ENCODE measurements at regions not wholly inside any gene's neighbourhood (a gene's known extent, or its start where the extent isn't known, plus 50 kb on each side); places are given as distances from the start of the nearest gene placed in this dataset.
A peak's percentile ranks its signal among the peaks of the same experiment; 100 is the strongest.

DNA sequence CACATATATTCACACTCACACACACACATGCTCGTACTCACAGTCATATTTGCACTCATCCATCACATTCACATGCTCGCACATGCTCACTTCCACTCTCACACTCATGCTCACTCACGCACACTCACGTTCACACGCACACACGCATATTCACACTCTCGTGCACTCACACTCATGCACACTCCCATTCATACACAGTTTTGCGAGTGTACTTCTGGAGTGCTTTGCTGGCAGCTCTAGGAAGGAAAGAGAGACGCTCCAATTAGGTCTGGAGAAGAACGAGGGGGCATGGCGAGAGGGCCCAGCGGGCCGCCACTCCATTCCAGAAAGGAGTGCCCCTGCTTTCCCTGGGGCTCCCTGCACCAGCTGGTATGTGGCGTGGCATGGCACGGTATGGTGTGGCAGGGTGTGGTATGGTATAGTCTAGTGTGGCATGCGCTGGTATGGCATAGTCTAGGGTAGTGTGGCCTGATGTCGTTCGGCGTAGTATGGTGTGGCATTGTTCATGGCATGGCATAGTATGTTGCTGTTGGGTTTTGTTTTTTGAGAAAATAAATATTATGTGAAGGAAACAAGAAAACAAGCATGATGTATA is 216.8 kb upstream of the CDYL start:
- no peak for DNase-seq (ENCODE audit: low spot score)

DNA sequence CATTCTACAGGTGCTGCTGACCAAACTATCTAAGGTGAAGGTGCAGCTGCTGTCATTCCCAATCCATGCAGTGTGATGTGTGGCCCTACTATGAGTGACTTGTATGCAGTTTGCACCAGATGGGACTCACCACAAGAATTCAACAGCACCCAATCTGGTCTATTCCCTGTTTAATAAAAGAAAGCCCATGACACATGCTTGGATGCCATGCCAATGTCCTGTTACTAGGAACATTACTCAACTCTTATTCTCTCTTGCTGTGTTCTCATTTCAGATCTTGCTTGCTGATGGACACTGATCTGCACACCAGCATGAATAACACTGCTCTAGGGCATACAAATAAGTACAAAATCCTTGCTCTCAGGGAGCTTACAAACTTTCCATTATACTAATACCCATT is 221.6 kb upstream of the CDYL start:
- DNase-seq (ENCODE audit: low spot score) = no peak

DNA sequence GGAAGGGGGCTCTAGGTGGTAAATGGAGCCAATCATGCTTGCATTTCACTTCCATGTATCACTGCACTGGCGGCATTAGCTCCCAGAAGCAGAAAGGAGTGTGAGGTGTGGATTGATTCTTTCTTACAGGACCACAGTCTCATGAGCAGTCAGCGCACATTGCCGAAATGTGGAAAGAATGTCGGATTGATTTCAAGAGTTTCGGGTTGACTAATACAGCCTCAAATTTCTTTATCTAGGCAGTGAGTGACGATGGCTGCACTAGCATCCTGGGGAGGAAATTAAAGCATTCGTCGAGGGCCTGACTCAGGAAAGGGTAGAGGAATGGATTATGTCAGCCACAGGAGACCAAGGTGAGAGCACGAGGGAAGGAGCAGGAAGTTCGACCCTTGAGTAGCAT is 222.8 kb upstream of the CDYL start:
- no peak for DNase-seq (ENCODE audit: low spot score)

DNA sequence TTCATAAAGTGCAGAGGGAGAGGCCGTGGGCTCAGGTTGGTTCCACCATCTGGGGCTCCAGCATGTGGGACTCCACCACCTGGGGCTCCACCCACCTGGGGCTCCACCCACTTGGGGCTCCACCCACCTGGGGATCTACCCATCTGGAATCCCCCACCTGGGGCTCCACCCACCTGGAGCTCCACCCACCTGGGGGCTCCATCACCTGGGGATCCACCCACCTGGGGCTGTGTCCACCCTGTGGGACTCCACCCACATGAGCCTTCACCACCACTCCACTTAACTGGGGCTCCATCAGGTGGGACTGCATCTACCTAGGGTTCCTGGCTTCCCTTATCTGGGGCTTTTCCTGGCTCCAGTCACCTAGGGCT is 226.0 kb upstream of the CDYL start:
- DNase-seq (ENCODE audit: low spot score) = no peak

DNA sequence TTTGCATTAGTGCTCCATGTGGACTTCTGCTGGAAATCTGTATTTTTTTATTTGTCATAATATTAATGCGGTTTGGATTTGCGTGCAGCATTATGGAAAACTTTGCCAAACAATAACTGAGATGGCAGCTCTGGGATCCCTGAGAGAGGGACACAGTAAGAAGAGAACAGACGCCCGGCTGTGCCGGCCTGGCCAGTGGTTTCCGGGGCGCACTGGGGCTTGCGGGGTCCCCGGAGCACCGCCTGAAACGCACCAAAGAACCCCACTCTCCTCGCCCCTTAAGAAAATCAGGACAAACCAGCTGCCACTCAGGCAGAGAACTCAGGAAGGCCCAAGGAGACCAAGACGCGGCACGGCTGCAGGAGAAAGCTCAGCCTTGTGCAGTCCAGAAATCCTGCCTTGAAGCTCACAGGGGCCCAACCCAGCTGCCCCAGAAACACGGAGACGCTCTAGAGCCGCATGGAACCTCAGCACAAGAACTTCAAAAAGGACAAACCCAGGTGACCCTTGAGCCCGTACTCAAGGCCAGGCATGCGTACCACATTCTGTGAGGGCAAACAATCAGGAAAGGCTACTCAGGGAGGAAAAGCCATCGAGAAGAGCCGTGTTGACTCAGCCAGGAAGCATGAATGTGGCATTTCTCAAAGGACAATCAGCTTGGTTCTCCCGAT is 226.5 kb upstream of the CDYL start:
- no peak for DNase-seq (ENCODE audit: low spot score)

DNA sequence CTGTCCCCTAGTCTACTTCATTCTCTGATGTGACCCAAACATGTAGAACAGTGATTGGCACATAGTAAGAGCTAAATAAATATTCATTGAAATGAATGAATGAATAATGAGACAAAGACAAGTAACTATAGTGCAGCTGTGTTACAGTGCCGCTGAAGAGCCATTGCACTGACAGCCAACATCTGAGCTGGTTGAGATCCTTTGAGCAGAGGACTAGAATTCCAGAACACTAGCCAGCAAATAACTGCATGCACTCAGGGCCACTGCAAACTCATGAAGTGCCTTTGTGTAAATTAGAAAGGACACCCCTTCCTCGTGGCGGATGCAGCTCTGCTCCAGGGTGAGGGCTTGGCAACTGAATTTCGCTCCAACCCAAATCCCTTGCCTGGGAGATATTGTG is 230.3 kb upstream of the CDYL start:
- DNase-seq (ENCODE audit: low spot score) = no peak

DNA sequence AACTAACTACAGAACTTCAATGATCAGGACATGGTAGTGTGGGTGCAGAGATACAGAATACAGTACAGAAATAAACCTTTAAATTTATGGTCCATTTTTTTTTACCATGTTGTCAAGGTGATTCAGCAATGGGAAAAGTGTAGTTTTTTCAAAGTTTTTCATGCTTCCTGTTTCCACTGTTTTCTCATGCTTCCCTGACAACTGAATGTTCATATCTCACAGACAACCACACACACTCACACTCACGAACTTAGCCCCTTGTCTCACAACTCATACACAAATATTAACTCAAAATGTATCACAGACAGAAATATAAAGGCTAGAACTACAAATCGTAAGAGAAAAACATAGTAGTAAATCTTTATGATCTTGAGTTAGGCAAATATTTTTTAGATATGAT is 232.6 kb upstream of the CDYL start:
- no peak for DNase-seq (ENCODE audit: low spot score)

DNA sequence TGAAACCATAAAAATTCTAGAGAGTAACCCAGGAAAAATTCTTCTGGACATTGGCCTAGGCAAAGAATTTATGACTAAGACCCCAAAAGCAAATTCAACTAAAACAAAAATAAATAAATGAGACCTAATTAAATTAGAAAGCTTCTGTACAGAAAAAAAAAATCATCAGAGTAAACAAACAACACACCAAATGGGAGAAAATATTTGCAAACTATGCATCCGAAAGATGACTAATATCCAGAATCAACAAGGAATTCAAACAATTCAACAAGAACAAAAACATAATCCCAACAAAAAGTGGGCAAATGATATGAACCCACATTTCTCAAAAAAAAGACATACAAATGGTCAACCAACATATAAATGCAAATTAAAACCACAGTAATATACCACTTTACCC is 242.6 kb upstream of the CDYL start:
- no peak for DNase-seq (ENCODE audit: low spot score)

DNA sequence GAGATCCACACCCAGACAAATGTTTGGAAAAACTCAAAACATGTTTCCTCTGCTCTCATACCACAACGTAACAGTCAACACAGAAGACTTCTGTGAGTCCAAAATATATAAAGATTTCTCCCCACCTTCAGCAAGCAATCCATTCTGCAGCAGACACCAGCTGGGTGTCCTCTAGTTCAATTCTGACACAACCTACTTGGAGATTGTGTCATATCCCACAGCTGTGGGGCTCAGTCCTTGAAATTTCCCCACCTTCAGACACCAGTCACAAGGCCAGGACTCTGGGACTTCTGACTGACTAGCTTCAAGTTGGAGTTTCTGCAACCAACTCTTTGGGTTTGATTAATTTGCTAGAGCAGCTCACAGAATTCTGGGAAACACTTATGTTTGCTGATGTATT is 244.8 kb upstream of the CDYL start:
- DNase-seq (ENCODE audit: low spot score) = no peak

DNA sequence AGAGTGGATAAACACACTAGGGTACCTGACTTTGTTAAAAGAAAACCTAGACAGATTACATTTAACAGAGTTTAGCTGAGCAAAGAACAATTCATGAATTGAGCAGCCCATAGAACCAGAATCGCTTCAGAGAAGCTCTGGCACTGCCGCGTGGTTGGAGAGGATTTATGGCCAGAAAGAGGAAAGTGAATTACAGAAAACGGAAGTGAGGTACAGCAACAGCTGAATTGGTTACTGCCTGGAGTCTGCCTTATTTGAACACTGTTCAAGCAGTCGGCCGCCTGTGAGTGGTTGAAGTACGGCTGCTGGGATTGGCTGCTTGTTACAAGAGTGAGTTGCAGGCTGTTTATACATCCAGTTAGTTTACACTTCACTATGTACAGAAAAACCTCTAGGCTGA is 253.8 kb upstream of the CDYL start:
- no peak for DNase-seq (ENCODE audit: low spot score)

DNA sequence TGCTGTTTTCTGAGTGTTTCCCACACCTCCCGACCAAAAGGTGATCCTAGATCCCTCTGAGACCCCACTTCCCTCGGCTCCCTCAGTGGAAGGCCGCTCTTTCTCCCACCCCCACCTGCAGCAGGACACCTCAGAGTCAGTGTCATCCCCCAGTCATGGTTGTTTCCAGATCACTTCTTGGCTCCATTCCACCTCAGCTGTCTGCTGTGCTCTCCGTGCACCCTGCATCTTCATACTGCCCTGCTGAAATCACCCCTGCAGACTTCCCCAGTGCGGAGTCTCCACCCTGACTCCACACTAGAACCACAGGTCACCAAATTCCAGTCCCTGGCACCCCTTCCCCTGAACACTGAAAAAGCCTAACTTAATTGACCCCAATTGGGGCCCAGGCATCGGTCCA is 255.1 kb upstream of the CDYL start:
- no peak for DNase-seq (ENCODE audit: low spot score)

DNA sequence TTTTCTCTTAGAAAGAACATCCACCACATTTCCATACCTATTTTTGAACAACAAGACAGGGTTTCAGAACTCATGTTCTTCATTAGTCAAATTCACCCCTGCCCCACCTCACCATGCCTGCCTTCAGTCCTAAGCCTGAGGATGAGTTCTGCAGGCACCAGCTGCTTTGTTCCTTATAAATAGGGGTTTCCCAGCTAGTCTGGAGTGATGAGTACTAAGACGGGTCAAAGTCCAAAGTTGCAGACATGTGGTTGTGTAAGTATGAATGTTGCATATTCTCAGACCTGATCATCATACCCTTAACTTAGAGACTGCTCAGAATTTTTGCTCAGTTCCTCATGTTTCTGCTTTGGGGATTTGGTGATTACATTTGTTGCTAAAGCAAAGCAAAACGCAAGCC is 257.7 kb upstream of the CDYL start:
- DNase-seq (ENCODE audit: low spot score) = no peak

DNA sequence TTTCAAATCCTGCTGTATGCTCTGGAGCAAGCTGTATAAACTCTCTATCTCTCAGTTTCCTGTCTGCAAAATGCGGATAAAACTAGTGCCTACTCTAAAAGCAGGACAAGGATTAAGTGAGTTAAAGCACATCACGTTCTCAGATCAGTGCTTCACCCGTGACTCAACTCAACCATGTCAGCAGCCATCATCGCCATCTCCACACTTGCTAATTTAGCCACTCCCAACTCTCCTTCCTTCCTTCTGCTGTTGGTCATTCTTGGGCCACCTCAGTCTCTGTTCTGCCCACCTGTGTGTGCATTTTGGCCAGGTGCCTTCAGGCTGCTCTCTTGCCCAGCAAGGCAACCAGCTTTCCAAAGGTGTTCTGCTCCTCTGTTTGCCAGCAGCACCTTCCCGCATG is 260.0 kb upstream of the CDYL start:
- DNase-seq (ENCODE audit: low spot score) = no peak

DNA sequence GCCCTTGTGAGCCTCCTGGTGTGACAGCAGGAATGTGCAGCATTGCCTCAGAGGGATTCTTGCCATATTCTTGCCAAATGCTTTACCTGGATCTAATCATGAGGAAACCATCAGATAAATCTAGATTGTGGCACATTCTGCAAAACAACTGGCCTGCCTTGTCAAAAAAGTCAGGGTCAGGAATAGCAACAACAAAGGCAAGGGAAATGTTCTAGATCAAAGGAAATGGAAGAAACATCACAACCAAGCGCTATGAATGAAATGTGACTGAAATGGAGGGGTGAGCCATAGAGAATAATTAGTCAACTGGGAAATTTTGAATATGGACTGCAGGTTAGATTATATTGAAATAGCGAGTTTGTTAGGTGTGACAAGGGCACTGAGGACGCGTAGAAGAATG is 262.6 kb upstream of the CDYL start:
- DNase-seq (ENCODE audit: low spot score) = no peak

DNA sequence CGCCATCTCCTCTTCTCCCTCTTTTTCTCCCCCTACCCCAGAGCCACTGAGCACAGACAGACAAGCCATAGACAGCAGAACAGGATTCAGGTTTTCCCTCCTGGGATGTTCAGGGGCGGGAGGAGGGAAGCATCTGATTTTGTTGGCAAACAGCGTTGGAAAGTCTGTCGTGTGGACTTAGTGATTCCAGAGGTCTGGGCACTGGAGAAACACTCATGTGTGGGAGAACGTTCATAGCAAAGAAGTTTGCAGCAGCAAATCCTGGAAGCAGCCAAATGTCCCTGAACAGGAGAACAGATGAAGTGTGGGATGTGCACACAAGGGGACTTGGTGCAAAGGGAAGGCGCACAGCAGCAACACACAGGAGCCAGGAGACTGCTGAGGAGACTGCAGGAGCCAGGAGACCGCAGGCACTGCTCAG is 264.1 kb upstream of the CDYL start:
- DNase-seq (ENCODE audit: low spot score) = no peak

DNA sequence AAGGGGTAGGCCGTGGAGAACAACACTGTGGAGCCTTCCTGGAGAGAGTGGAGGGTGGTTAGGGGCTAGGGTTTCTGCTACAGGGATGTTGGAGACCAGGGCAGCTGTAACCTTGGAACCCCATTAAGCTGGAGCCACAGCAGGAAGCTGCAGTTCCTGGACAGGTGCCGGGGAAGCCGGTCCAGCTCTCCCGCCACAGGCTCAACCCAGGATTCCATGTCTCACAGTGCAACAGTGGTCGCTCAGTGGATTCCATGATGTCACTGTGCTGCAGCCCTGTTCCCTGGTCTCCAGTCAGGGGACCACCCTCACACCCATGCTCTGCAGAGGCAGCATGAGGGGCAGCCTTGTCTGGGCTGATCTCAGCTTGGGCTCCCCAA is 264.6 kb upstream of the CDYL start:
- no peak for DNase-seq (ENCODE audit: low spot score)

DNA sequence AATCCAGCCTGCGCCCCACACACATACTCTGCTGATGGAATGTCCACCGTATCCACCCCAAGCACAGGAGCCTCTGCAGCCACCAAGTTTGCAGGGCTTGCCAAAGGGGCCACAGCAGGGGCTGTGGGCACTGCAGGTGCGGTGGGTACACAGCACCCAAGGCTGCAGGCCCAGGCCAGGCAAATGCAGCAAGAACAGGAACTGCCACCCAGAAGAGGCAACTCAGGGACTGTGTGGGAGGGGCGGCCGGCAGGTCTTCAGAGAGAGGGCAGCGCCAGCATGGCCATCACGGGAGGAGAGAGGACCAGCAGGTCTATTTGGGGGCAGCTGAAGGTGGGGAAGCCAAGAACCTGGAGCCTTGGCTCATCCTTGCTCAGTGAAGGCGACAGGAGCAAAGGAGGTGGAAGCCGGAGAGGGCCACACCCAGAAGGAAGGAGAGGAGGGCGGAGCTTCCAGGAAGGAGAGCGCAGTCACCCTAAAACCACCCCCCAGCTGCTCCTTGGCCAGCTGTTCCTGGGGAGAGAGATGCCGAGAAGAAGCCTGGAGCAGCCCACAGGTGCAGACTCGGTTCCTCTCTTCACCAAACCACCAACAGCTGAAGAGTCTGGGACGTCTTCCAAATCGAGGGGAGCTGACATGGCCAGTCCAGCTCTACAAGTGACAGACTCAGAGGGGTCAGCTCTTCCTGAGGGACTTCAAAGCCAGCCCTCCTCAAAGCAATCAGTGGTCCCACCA is 265.1 kb upstream of the CDYL start:
- no peak for DNase-seq (ENCODE audit: low spot score)

DNA sequence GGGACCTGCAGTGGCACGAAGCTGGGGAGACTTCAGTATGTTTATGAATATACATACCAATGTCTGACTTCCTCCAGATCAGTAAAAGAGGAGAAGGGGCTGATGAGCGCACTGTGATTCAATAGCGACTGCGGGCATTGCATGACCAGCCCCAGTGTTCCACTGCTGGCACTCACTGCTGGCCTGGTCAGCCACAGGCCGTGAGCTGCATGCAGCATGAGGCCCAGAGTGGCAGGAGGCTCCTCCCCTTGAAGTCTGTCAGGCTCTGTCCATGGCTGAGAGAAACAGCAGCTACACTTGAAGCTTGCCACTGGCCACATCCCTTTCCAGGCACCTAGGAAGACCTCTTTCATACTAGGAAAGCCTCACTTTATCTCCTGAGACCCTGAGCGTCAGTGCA is 265.9 kb upstream of the CDYL start:
- DNase-seq (ENCODE audit: low spot score) = no peak

DNA sequence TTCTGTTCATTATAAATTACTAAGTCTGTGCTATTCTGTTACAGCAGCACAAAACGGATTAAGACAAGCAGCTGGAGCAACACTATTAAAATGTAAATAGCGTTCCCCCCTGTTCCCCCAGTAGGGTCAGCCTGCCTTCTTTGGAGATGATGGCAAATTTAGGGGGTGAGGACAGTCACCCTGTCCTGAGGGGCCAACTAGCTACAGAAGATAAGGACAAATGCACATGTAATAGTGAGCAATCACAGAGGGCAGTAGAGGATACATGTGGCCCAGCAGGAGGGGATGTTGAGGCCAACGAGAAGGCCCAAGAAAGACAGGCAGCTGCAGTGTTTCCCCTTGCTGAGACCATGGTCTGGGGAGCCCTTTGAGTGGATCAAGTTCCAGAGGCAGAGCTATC is 266.7 kb upstream of the CDYL start:
- DNase-seq (ENCODE audit: low spot score) = no peak

DNA sequence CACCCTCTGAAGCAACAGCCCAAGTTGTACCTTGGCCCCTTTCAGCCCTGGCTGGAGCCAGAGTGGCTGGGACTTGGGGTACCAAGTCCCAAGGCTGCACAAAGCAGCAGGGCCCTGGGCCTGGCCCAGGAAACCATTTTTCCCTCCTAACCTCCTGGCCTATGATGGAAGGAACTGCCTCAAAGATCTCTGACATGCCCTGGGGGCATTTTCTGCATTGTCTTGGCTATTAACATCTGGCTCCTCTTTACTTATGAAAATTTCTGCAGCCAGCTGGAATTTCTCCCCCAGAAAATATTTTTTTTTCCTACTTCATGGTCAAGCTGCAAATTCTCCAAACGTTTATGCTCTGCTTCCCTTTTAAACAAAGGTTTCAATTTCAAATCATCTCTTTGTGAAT is 269.4 kb upstream of the CDYL start:
- no peak for DNase-seq (ENCODE audit: low spot score)

DNA sequence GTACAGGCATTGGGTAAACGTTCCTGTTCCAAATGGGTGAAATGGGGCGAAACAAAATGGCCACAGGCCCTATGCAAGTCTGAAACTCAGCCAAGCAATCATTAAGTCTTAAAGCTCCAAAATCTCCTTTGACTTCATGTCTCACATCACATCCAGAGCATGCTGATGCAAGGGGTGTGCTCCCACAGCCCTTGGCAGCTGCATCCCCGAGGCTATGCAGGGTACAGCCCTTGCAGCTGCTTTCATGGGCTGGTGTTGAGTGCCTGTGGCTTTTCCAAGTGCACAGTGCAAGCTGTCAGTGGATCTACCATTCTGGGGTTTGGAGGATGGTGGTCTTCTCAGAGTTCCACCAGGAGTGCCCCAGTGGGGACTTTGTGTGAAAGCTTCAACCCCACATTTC is 270.0 kb upstream of the CDYL start:
- DNase-seq (ENCODE audit: low spot score) = no peak

DNA sequence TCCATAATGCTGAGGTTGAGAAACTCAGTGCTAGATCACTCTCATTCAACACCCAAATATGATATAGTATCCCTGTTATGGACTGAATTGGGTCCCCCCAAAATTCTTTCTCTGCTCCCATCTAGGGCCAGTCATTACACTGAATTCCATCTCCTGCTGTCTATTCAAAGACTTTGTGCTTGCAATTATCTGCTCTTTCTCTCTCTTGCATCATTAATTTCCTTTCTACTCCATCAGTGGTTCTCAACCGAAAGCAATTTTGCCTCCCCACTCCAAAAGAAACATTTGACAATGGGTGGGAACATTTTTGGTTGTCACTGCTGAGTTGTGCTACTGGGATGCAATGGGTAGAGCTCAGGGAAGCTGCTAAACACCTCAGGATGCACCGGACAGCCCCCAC is 271.5 kb upstream of the CDYL start:
- DNase-seq (ENCODE audit: low spot score) = no peak

DNA sequence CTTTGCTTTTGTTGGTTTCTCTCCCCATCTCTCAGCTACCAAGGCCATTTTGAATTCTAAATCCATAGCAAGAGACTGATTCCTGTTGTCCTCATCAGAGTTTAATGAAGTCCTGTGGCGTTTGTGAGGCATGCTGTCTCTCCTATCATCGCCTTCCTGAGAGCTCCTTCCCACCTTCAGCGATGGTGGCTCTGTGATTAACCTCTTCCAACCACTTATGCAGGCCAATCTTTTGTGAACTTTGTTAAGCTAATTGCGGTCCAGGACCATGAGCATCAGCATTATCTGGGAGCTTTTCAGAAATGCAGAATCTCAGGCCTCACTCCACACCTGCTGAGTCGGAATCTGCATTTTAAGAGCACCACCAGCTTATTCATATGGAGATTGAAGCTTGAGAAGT is 272.5 kb upstream of the CDYL start:
- DNase-seq (ENCODE audit: low spot score) = peak; percentile 63

DNA sequence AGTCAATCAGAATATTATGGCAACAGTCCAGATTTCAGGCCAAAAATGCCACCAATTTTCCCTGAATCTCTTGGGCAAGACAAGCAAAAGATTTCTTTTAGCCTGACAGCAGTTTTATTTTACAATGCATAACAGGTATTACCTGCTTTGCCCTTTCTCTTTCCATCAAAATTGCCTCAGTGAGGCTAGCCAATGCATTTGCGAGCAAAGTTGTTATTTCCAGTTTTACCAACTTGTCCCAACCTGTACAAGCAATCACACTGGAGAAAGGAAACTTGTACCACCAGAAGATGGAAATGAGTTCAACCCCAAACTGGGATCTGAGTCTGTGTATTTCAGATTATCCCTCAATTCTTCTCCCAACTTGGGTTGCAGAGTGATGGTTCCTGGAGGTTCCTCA is 279.9 kb upstream of the CDYL start:
- DNase-seq (ENCODE audit: low spot score) = no peak
